HEK293 (cell line): ENCODE measurements at regions not wholly inside any gene's neighbourhood (a gene's known extent, or its start where the extent isn't known, plus 50 kb on each side); places are given as distances from the start of the nearest gene placed in this dataset.

Experiments
- BCL11A ChIP-seq: fragments of 450-650 bp; formaldehyde crosslinking; IDR thresholded peaks from 2 replicates; pipeline ENCODE4 v1.5.1; 2016; ENCODE audit warnings: low read depth, missing biosample characterization, missing genetic modification characterization
- GLI4 ChIP-seq: fragments of 450-650 bp; formaldehyde crosslinking; IDR thresholded peaks from 2 replicates; pipeline ENCODE4 v1.5.1; 2016; ENCODE audit warnings: missing biosample characterization, missing genetic modification characterization
- PRDM4 ChIP-seq: fragments of 450-650 bp; formaldehyde crosslinking; IDR thresholded peaks from 2 replicates; pipeline ENCODE4 v1.5.1; 2017; ENCODE audit warnings: missing biosample characterization, missing genetic modification characterization
- REST ChIP-seq: fragments of 450-650 bp; formaldehyde crosslinking; IDR thresholded peaks from 2 replicates; pipeline ENCODE4 v1.5.1; 2016; ENCODE audit warnings: missing biosample characterization, missing genetic modification characterization
- TCF7L2 ChIP-seq: IDR thresholded peaks from 2 replicates; pipeline ENCODE4 v1.6.1; 2011; ENCODE audit warnings: low read depth, mild to moderate bottlenecking, inconsistent platforms, low read length, moderate library complexity, borderline replicate concordance
- ZBTB17 ChIP-seq: fragments of 450-650 bp; formaldehyde crosslinking; IDR thresholded peaks from 2 replicates; pipeline ENCODE4 v1.5.1; 2016; ENCODE audit warnings: missing biosample characterization, missing genetic modification characterization
- ZNF23 ChIP-seq: fragments of 450-650 bp; formaldehyde crosslinking; IDR thresholded peaks from 2 replicates; pipeline ENCODE4 v1.5.1; 2016; ENCODE audit warnings: missing biosample characterization, missing genetic modification characterization, borderline replicate concordance
- ZNF335 ChIP-seq: fragments of 450-650 bp; formaldehyde crosslinking; conservative IDR thresholded peaks from 2 replicates; pipeline ENCODE4 v1.5.1; 2016; ENCODE audit warnings: missing biosample characterization, missing genetic modification characterization
- ZNF530 ChIP-seq: fragments of 450-650 bp; formaldehyde crosslinking; IDR thresholded peaks from 2 replicates; pipeline ENCODE4 v1.5.1; 2016; ENCODE audit warnings: low read depth, missing biosample characterization, missing genetic modification characterization
- ZNF549 ChIP-seq: fragments of 450-650 bp; IDR thresholded peaks from 2 replicates; pipeline ENCODE4 v1.5.1; 2018; ENCODE audit warnings: missing biosample characterization, missing genetic modification characterization, mild to moderate bottlenecking, inconsistent platforms, moderate library complexity
- ZNF747 ChIP-seq: fragments of 450-650 bp; formaldehyde crosslinking; IDR thresholded peaks from 2 replicates; pipeline ENCODE4 v1.5.1; 2016; ENCODE audit warnings: missing biosample characterization, missing genetic modification characterization
- ZNF791 ChIP-seq: fragments of 450-650 bp; formaldehyde crosslinking; IDR thresholded peaks from 2 replicates; pipeline ENCODE4 v1.5.1; 2016; ENCODE audit warnings: missing biosample characterization, missing genetic modification characterization
- TF ChIP-seq, protein P1 (sequence below): fragments of 450-650 bp; formaldehyde crosslinking; IDR thresholded peaks from 2 replicates; pipeline ENCODE4 v1.5.1; 2016; ENCODE audit warnings: missing biosample characterization, missing genetic modification characterization
- TF ChIP-seq, protein P2 (sequence below): fragments of 450-650 bp; formaldehyde crosslinking; IDR thresholded peaks from 2 replicates; pipeline ENCODE4 v1.5.1; 2016; ENCODE audit warnings: missing biosample characterization, missing genetic modification characterization

GRCh38 chr5:155772009-155772662 is 554.8 kb upstream of the SGCD start:
- no peak for TF ChIP-seq ZBTB17
- TF ChIP-seq, protein P1, sequence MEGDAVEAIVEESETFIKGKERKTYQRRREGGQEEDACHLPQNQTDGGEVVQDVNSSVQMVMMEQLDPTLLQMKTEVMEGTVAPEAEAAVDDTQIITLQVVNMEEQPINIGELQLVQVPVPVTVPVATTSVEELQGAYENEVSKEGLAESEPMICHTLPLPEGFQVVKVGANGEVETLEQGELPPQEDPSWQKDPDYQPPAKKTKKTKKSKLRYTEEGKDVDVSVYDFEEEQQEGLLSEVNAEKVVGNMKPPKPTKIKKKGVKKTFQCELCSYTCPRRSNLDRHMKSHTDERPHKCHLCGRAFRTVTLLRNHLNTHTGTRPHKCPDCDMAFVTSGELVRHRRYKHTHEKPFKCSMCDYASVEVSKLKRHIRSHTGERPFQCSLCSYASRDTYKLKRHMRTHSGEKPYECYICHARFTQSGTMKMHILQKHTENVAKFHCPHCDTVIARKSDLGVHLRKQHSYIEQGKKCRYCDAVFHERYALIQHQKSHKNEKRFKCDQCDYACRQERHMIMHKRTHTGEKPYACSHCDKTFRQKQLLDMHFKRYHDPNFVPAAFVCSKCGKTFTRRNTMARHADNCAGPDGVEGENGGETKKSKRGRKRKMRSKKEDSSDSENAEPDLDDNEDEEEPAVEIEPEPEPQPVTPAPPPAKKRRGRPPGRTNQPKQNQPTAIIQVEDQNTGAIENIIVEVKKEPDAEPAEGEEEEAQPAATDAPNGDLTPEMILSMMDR: no peak
- TF ChIP-seq ZNF530 (tag by site-specific recombination): no peak
- no peak for TF ChIP-seq ZNF335 (tag by site-specific recombination)
- no peak for TF ChIP-seq ZNF791 (tag by site-specific recombination)
- TF ChIP-seq, protein P2, sequence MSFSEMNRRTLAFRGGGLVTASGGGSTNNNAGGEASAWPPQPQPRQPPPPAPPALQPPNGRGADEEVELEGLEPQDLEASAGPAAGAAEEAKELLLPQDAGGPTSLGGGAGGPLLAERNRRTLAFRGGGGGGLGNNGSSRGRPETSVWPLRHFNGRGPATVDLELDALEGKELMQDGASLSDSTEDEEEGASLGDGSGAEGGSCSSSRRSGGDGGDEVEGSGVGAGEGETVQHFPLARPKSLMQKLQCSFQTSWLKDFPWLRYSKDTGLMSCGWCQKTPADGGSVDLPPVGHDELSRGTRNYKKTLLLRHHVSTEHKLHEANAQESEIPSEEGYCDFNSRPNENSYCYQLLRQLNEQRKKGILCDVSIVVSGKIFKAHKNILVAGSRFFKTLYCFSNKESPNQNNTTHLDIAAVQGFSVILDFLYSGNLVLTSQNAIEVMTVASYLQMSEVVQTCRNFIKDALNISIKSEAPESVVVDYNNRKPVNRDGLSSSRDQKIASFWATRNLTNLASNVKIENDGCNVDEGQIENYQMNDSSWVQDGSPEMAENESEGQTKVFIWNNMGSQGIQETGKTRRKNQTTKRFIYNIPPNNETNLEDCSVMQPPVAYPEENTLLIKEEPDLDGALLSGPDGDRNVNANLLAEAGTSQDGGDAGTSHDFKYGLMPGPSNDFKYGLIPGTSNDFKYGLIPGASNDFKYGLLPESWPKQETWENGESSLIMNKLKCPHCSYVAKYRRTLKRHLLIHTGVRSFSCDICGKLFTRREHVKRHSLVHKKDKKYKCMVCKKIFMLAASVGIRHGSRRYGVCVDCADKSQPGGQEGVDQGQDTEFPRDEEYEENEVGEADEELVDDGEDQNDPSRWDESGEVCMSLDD (tag by site-specific recombination): no peak
- TF ChIP-seq ZNF747: no peak
- TF ChIP-seq PRDM4 (tag by site-specific recombination): no peak
- TF ChIP-seq ZNF23 (tag by site-specific recombination): no peak
- TF ChIP-seq REST: no peak
- TF ChIP-seq GLI4 (tag by site-specific recombination): no peak
- TF ChIP-seq ZNF549 (tag by site-specific recombination): no peak
- no peak for TF ChIP-seq BCL11A (tag by site-specific recombination)
- no peak for TF ChIP-seq TCF7L2
